Stimulated activated CD4-positive, alpha-beta T cell treated with anti-CD3 and anti-CD28 coated beads, Interleukin-1b, Interleukin-23, amount 100 ng/mL, for 4 hours (primary cell): ENCODE measurements at regions not wholly inside any gene's neighbourhood (a gene's known extent, or its start where the extent isn't known, plus 50 kb on each side); places are given as distances from the start of the nearest gene placed in this dataset.
"Not testable (repeated sequence)": the region's sequence is repeated elsewhere in the genome, so short reads cannot be mapped to it uniquely, and the experiment has no call there.

Experiments
- DNase-seq, 2 donors: peaks; one replicate each; pipeline ENCODE4 v3.0.0-alpha.2; 2020; ENCODE audit warnings: low read depth in 2 of 2

GRCh38 chr16:77488652-77489051 lies 53.8 kb upstream of the ADAMTS18 start:
- DNase-seq, result no peak

GRCh38 chr16:77491091-77491490 lies 56.3 kb upstream of the ADAMTS18 start:
- no peak for DNase-seq

- no peak for DNase-seq
Observed at GRCh38 chr16:77496934-77497333, 62.1 kb upstream of the ADAMTS18 start.

GRCh38 chr16:77499373-77500285 lies 64.8 kb upstream of the ADAMTS18 start:
- no peak for DNase-seq

GRCh38 chr16:77500286-77500598 lies 65.4 kb upstream of the ADAMTS18 start:
- no peak for DNase-seq

- no peak for DNase-seq
Observed at GRCh38 chr16:77500934-77501664, 66.3 kb upstream of the ADAMTS18 start.

GRCh38 chr16:77502448-77502847 lies 67.6 kb upstream of the ADAMTS18 start:
- no peak for DNase-seq

GRCh38 chr16:77506492-77506891 lies 71.7 kb upstream of the ADAMTS18 start:
- DNase-seq, result not testable (repeated sequence)

- no peak for DNase-seq
Observed at GRCh38 chr16:77509051-77509450, 74.2 kb upstream of the ADAMTS18 start.

GRCh38 chr16:77509796-77510195 lies 75.0 kb upstream of the ADAMTS18 start:
- no peak for DNase-seq

GRCh38 chr16:77511053-77511452 lies 76.2 kb upstream of the ADAMTS18 start:
- DNase-seq, result no peak

GRCh38 chr16:77514500-77515220 lies 79.8 kb upstream of the ADAMTS18 start:
- no peak for DNase-seq

GRCh38 chr16:77525226-77525625 lies 90.4 kb upstream of the ADAMTS18 start:
- DNase-seq, result not testable (repeated sequence)

- no peak for DNase-seq
Observed at GRCh38 chr16:77531752-77532151, 96.9 kb upstream of the ADAMTS18 start.

GRCh38 chr16:77536809-77537208 lies 102.0 kb upstream of the ADAMTS18 start:
- DNase-seq, result no peak

GRCh38 chr16:77539421-77540034 lies 104.7 kb upstream of the ADAMTS18 start:
- DNase-seq, result no peak

- DNase-seq, result no peak
Observed at GRCh38 chr16:77540646-77541045, 105.8 kb upstream of the ADAMTS18 start.

GRCh38 chr16:77541165-77541564 lies 106.3 kb upstream of the ADAMTS18 start:
- no peak for DNase-seq

GRCh38 chr16:77548151-77548550 lies 113.3 kb upstream of the ADAMTS18 start:
- no peak for DNase-seq

GRCh38 chr16:77548766-77549165 lies 113.9 kb upstream of the ADAMTS18 start:
- DNase-seq, result no peak

- DNase-seq, result no peak
Observed at GRCh38 chr16:77549876-77550275, 115.0 kb upstream of the ADAMTS18 start.

GRCh38 chr16:77551357-77551756 lies 116.5 kb upstream of the ADAMTS18 start:
- no peak for DNase-seq
